Esophagus squamous epithelium (tissue), 4 donors: ENCODE measurements at regions not wholly inside any gene's neighbourhood (a gene's known extent, or its start where the extent isn't known, plus 50 kb on each side); places are given as distances from the start of the nearest gene placed in this dataset.

Experiments used
- CTCF ChIP-seq, 6 experiments: fragments of 450-650 bp in 4 of 6; fragments of 200-600 bp in 2 of 6; sonication (generic) in 2 of 6; IDR thresholded peaks; one replicate each; pipeline ENCODE4 v1.5.1; 2016 to 2019; ENCODE audit warnings: antibody characterized with exemption in 6 of 6, mild to moderate bottlenecking in 4 of 6, moderate library complexity in 4 of 6
- POLR2A ChIP-seq, 4 donors: fragments of 450-650 bp; IDR thresholded peaks; one replicate each; pipeline ENCODE4 v1.6.1; 2017; ENCODE audit warnings: antibody characterized with exemption in 4 of 4, mild to moderate bottlenecking in 4 of 4, moderate library complexity in 3 of 4

GRCh38 chr18:38174173-38174572 is 608.6 kb upstream of the CELF4 start:
- no peak for TF ChIP-seq CTCF (IDR thresholded peaks at IDR 0.05)
- TF ChIP-seq POLR2A (IDR thresholded peaks at IDR 0.05) = no peak
